NT2/D1 (cell line): ENCODE measurements at regions not wholly inside any gene's neighbourhood (a gene's known extent, or its start where the extent isn't known, plus 50 kb on each side); places are given as distances from the start of the nearest gene placed in this dataset.
"Not testable (repeated sequence)": the region's sequence is repeated elsewhere in the genome, so short reads cannot be mapped to it uniquely, and the experiment has no call there.

ENCODE experiments used
- DNase-seq: peaks from one replicate; pipeline ENCODE4 v3.0.0-alpha.2; 2011; ENCODE audit warnings: low read depth, low spot score
- H3K27me3 ChIP-seq: 2 replicates; pipeline ENCODE4 v1.6.0; 2011; ENCODE audit warnings: mild to moderate bottlenecking; ENCODE audit not compliant: insufficient read length, insufficient read depth
- H3K36me3 ChIP-seq: 2 replicates; pipeline ENCODE4 v1.6.1; 2011; ENCODE audit warnings: mild to moderate bottlenecking, low read length, mixed read lengths; ENCODE audit not compliant: insufficient read depth, insufficient read length
- H3K4me1 ChIP-seq: 2 replicates; pipeline ENCODE4 v1.5.1; 2011; ENCODE audit not compliant: insufficient read depth, insufficient read length
- H3K4me3 ChIP-seq: 2 replicates; pipeline ENCODE4 v1.5.1; 2011; ENCODE audit warnings: low read depth; ENCODE audit not compliant: insufficient read length
- H3K9ac ChIP-seq: 2 replicates; pipeline ENCODE4 v1.6.0; 2011; ENCODE audit warnings: low read depth; ENCODE audit not compliant: insufficient read length
- H3K9me3 ChIP-seq: 2 replicates; pipeline ENCODE4 v1.5.1; 2011; ENCODE audit warnings: mild to moderate bottlenecking, low read length; ENCODE audit not compliant: insufficient read depth
- SUZ12 ChIP-seq: IDR thresholded peaks from 2 replicates; pipeline ENCODE4 v1.6.1; 2011; ENCODE audit not compliant: insufficient read length, insufficient read depth; ENCODE audit errors: extremely low read depth
- YY1 ChIP-seq: IDR thresholded peaks from 2 replicates; pipeline ENCODE4 v1.6.1; 2011; ENCODE audit not compliant: insufficient read length, insufficient read depth
- ZNF274 ChIP-seq: IDR thresholded peaks from 2 replicates; pipeline ENCODE4 v1.6.1; 2011; ENCODE audit warnings: mild to moderate bottlenecking, low read depth, low read length

- Histone ChIP-seq H3K9ac (no peak overlapping the region), H3K27me3 (no peaks in the 10 kb centered on the region), H3K36me3 (no peaks in the 10 kb centered on the region), H3K4me1 (no peaks in the 10 kb centered on the region), H3K4me3 (no peak overlapping the region), H3K9me3 (no peaks in the 10 kb centered on the region)
- no peak for DNase-seq
- TF ChIP-seq ZNF274 (no peak), SUZ12 (no peak), YY1 (no peak)
These were observed 314.6 kb upstream of the PDE3A start for GRCh38 chr12:20053782-20054181.

- Histone ChIP-seq H3K27me3 (no peaks in the 10 kb centered on the region), H3K9ac (no peak overlapping the region), H3K36me3 (no peaks in the 10 kb centered on the region), H3K4me1 (no peaks in the 10 kb centered on the region), H3K4me3 (no peak overlapping the region), H3K9me3 (no peaks in the 10 kb centered on the region)
- TF ChIP-seq YY1 (no peak), ZNF274 (no peak), SUZ12 (no peak)
- DNase-seq: no peak
These were observed 312.5 kb upstream of the PDE3A start for GRCh38 chr12:20055856-20056255.

GRCh38 chr12:20057398-20057797 lies 310.9 kb upstream of the PDE3A start:
- Histone ChIP-seq H3K4me1 (no peaks in the 10 kb centered on the region), H3K27me3 (no peaks in the 10 kb centered on the region), H3K9ac (no peak overlapping the region), H3K4me3 (no peak overlapping the region), H3K9me3 (no peaks in the 10 kb centered on the region), H3K36me3 (no peaks in the 10 kb centered on the region)
- no peak for DNase-seq
- TF ChIP-seq SUZ12 (no peak), YY1 (no peak), ZNF274 (no peak)

GRCh38 chr12:20063116-20063515 lies 305.2 kb upstream of the PDE3A start:
- no peak for DNase-seq
- no peak overlapping the region for H3K4me3 ChIP-seq
- no peaks in the 10 kb centered on the region for H3K27me3 ChIP-seq
- H3K36me3 ChIP-seq: no peaks in the 10 kb centered on the region
- no peak overlapping the region for H3K9ac ChIP-seq
- H3K9me3 ChIP-seq: peaks cover 8% of the 10 kb centered on the region; the same call in 1 of the 2 replicates
- TF ChIP-seq ZNF274 (no peak), SUZ12 (no peak), YY1 (no peak)
- no peaks in the 10 kb centered on the region for H3K4me1 ChIP-seq

- no peak for DNase-seq
- no peaks in the 10 kb centered on the region for H3K9me3 ChIP-seq
- TF ChIP-seq SUZ12 (no peak), ZNF274 (no peak), YY1 (no peak)
- H3K27me3 ChIP-seq: no peaks in the 10 kb centered on the region
- no peaks in the 10 kb centered on the region for H3K36me3 ChIP-seq
- H3K4me1 ChIP-seq: no peaks in the 10 kb centered on the region
- no peak overlapping the region for H3K4me3 ChIP-seq
- no peak overlapping the region for H3K9ac ChIP-seq
These were observed 290.7 kb upstream of the PDE3A start for GRCh38 chr12:20077618-20078017.

GRCh38 chr12:20089077-20089476 lies 279.3 kb upstream of the PDE3A start:
- no peaks in the 10 kb centered on the region for H3K36me3 ChIP-seq
- peaks cover 12% of the 10 kb centered on the region; the same call in 1 of the 2 replicates for H3K9me3 ChIP-seq
- no peaks in the 10 kb centered on the region for H3K27me3 ChIP-seq
- no peaks in the 10 kb centered on the region for H3K4me1 ChIP-seq
- no peak overlapping the region for H3K9ac ChIP-seq
- H3K4me3 ChIP-seq: no peak overlapping the region
- TF ChIP-seq YY1 (no peak), ZNF274 (no peak), SUZ12 (no peak)
- no peak for DNase-seq

GRCh38 chr12:20093190-20093810 lies 275.0 kb upstream of the PDE3A start:
- H3K9me3 ChIP-seq: peaks cover 12% of the 10 kb centered on the region; the same call in 1 of the 2 replicates
- H3K9ac ChIP-seq, H3K4me1 ChIP-seq, H3K36me3 ChIP-seq, H3K4me3 ChIP-seq, DNase-seq, H3K27me3 ChIP-seq: not testable (repeated sequence)
